PC-3 (cell line): ENCODE measurements at regions not wholly inside any gene's neighbourhood (a gene's known extent, or its start where the extent isn't known, plus 50 kb on each side); places are given as distances from the start of the nearest gene placed in this dataset.

Experiments
- ATAC-seq: fragments of 200-7000 bp; cut with Tn5 transposase; 2 replicates; pipeline ENCODE4 v1.9.1; 2020; ENCODE audit warnings: mild to moderate bottlenecking, moderate library complexity
- BruUV-seq: library from RNA; stranded (reverse); fragments of 400-500 nt; replicated peaks from 2 replicates; lab custom pipeline; 2021; lab: Mats Ljungman, UMichigan
- CTCF ChIA-PET: fragments of 300-600 bp; sonication (Branson Sonifier 250); formaldehyde crosslinking; loops from one replicate; lab custom pipeline; 2022; ENCODE audit warnings: antibody characterized with exemption; lab: Charles Lee
- POLR2A ChIA-PET: fragments of 300-600 bp; sonication (Branson Sonifier 250); formaldehyde crosslinking; loops from one replicate; lab custom pipeline; 2022; ENCODE audit warnings: antibody characterized with exemption; ENCODE audit not compliant: unreplicated experiment; lab: Charles Lee
- DNase-seq: peaks from one replicate; pipeline ENCODE4 v3.0.0-alpha.2; 2015
- H2AFZ ChIP-seq: fragments of 300-600 bp; sonication (generic); 2 replicates; pipeline ENCODE4 v1.6.0; 2016; ENCODE audit warnings: antibody characterized with exemption, low read length
- H3F3A ChIP-seq: fragments of 300-600 bp; sonication (generic); one replicate; pipeline ENCODE4 v1.6.0; 2017; ENCODE audit warnings: antibody characterized with exemption, low read length, control low read depth, mild to moderate bottlenecking; ENCODE audit not compliant: unreplicated experiment
- H3K27ac ChIP-seq: fragments of 300-600 bp; sonication (generic); 2 replicates; pipeline ENCODE4 v1.5.1; 2016; ENCODE audit warnings: mild to moderate bottlenecking, low read length
- H3K27me3 ChIP-seq: fragments of 300-600 bp; sonication (generic); 2 replicates; pipeline ENCODE4 v1.6.1; 2016; ENCODE audit warnings: low read length, mixed read lengths
- H3K36me3 ChIP-seq: fragments of 300-600 bp; sonication (generic); 2 replicates; pipeline ENCODE4 v1.6.1; 2016; ENCODE audit warnings: low read depth, mixed run types, low read length, mixed read lengths
- H3K4me1 ChIP-seq: fragments of 300-600 bp; sonication (generic); 2 replicates; pipeline ENCODE4 v1.5.1; 2016; ENCODE audit warnings: low read length; ENCODE audit not compliant: insufficient read depth
- H3K4me2 ChIP-seq: fragments of 300-600 bp; sonication (generic); 2 replicates; pipeline ENCODE4 v1.6.0; 2016; ENCODE audit warnings: low read length
- H3K4me3 ChIP-seq: fragments of 300-600 bp; sonication (generic); 2 replicates; pipeline ENCODE4 v1.5.1; 2016; ENCODE audit warnings: mild to moderate bottlenecking, low read length, mixed read lengths
- H3K79me2 ChIP-seq: fragments of 300-600 bp; sonication (generic); 2 replicates; pipeline ENCODE4 v1.6.1; 2017; ENCODE audit warnings: low read length, mixed read lengths
- H3K9ac ChIP-seq: fragments of 300-600 bp; sonication (generic); 2 replicates; pipeline ENCODE4 v1.6.0; 2016; ENCODE audit warnings: mild to moderate bottlenecking, low read length
- H3K9me2 ChIP-seq: fragments of 300-600 bp; sonication (generic); replicated peaks from 2 replicates; pipeline ENCODE4 v1.6.1; 2016; ENCODE audit warnings: mixed run types, low read length, mixed read lengths
- H3K9me3 ChIP-seq: fragments of 300-600 bp; sonication (generic); 2 replicates; pipeline ENCODE4 v1.6.1; 2016; ENCODE audit warnings: low read length, mixed read lengths
- H4K20me1 ChIP-seq: fragments of 300-600 bp; sonication (generic); 2 replicates; pipeline ENCODE4 v1.6.1; 2016; ENCODE audit warnings: low read length, mixed read lengths
- CTCF ChIP-seq: fragments of 300-600 bp; sonication (generic); conservative IDR thresholded peaks from 2 replicates; pipeline ENCODE4 v1.5.1; 2017; ENCODE audit warnings: antibody characterized with exemption, low read depth, mild to moderate bottlenecking, low read length
- EZH2 ChIP-seq: fragments of 300-600 bp; sonication (generic); IDR thresholded peaks from one replicate; pipeline ENCODE4 v1.6.1; 2017; ENCODE audit warnings: antibody characterized with exemption, mild to moderate bottlenecking, low read length; ENCODE audit not compliant: unreplicated experiment
- EZH2phosphoT487 ChIP-seq: fragments of 300-600 bp; sonication (generic); IDR thresholded peaks from 2 replicates; pipeline ENCODE4 v1.6.1; 2018; ENCODE audit warnings: mild to moderate bottlenecking, antibody characterized with exemption, low read length, borderline replicate concordance
- intact Hi-C: fragments of 100-400 bp; cut with micrococcal nuclease; formaldehyde crosslinking; loops from 2 replicates; pipeline ENCODE4 v1.9.0; 2023

GRCh38 chr2:156841321-156841720 lies 405.1 kb downstream of the GPD2 start:
- BruUV-seq, result no TSS peak
- ATAC-seq, result no peak
- Histone ChIP-seq H3K4me1 (no peaks in the 10 kb centered on the region), H3K9me3 (no peaks in the 10 kb centered on the region), H3K79me2 (no peaks in the 10 kb centered on the region), H3K9ac (no peak overlapping the region), H2AFZ (no peak overlapping the region), H3F3A (no peaks in the 10 kb centered on the region), H4K20me1 (no peaks in the 10 kb centered on the region), H3K36me3 (no peaks in the 10 kb centered on the region), H3K27me3 (no peaks in the 10 kb centered on the region), H3K4me3 (no peak overlapping the region), H3K27ac (no peak overlapping the region), H3K4me2 (no peak overlapping the region), H3K9me2 (no peaks in the 10 kb centered on the region)
- intact Hi-C loops, result no loop called here
- POLR2A ChIA-PET, result no interaction called here
- no peak for TF ChIP-seq EZH2
- no peak for TF ChIP-seq EZH2phosphoT487
- no peak for TF ChIP-seq CTCF
- CTCF ChIA-PET, result no interaction called here
- DNase-seq, result no peak

- Histone ChIP-seq H3K27ac (no peak overlapping the region), H3K79me2 (no peaks in the 10 kb centered on the region), H3K9ac (no peak overlapping the region), H3K4me3 (no peak overlapping the region), H2AFZ (no peak overlapping the region), H3K9me2 (no peaks in the 10 kb centered on the region), H3K27me3 (no peaks in the 10 kb centered on the region), H4K20me1 (no peaks in the 10 kb centered on the region), H3K9me3 (no peaks in the 10 kb centered on the region), H3K4me1 (no peaks in the 10 kb centered on the region), H3K4me2 (no peak overlapping the region), H3K36me3 (no peaks in the 10 kb centered on the region), H3F3A (no peaks in the 10 kb centered on the region)
- intact Hi-C loops, result no loop called here
- ChIA-PET CTCF (no interaction called here), POLR2A (no interaction called here)
- no peak for TF ChIP-seq CTCF
- no peak for TF ChIP-seq EZH2phosphoT487
- no peak for TF ChIP-seq EZH2
- ATAC-seq (peak; percentile 50), DNase-seq (peak; percentile 21)
- no TSS peak for BruUV-seq
These were observed 409.8 kb downstream of the GPD2 start for GRCh38 chr2:156845806-156846558.

GRCh38 chr2:156852210-156852609 lies 405.3 kb upstream of the GALNT5 start:
- Histone ChIP-seq H3K9me2 (no peaks in the 10 kb centered on the region), H3K4me3 (no peak overlapping the region), H3K79me2 (no peaks in the 10 kb centered on the region), H3K27ac (no peak overlapping the region), H3K27me3 (no peaks in the 10 kb centered on the region), H3K9me3 (no peaks in the 10 kb centered on the region), H3K4me2 (no peak overlapping the region), H3K4me1 (no peaks in the 10 kb centered on the region), H3F3A (no peaks in the 10 kb centered on the region), H4K20me1 (no peaks in the 10 kb centered on the region), H3K36me3 (no peaks in the 10 kb centered on the region), H2AFZ (no peak overlapping the region), H3K9ac (no peak overlapping the region)
- CTCF ChIA-PET, result no interaction called here
- BruUV-seq, result no TSS peak
- POLR2A ChIA-PET, result interaction anchor here (0.6 kb wide), 1 partner anchor 111 kb away, joined by 3 read pairs; no protein-coding TSS in a partner anchor
- ATAC-seq (no peak), DNase-seq (no peak)
- TF ChIP-seq EZH2 (no peak), CTCF (no peak), EZH2phosphoT487 (no peak)
- intact Hi-C loops, result no loop called here
